ENCODE measurements at regions not wholly inside any gene's neighbourhood (a gene's known extent, or its start where the extent isn't known, plus 50 kb on each side); places are given as distances from the start of the nearest gene placed in this dataset.

GRCh38 chr5:39775797-39776365 lies 351.1 kb upstream of the DAB2 start:
- CTCF ChIA-PET = no interaction called here
- WGBS (ENCODE audit: missing lambda C conversion rate) = 58% methylated on average over 5 of the region's 5 CpGs

GRCh38 chr5:39775086-39775796 lies 350.5 kb upstream of the DAB2 start:
- Histone ChIP-seq H3K4me1 (peaks cover 16% of the 10 kb centered on the region; the same call in 2 of the 3 replicates), H3K27ac (peak overlapping the region in 1 of 2 experiments; percentile 61; a peak in 3 of 6 replicates), H3K9me3 (no peaks in the 10 kb centered on the region), H3K4me3 (no peak overlapping the region), H3K4me2 (peak overlapping the region; percentile 46)
- TF ChIP-seq POLR2A (IDR thresholded peaks at IDR 0.05; ENCODE audit: low read length) = no peak
- no peak for TF ChIP-seq KDM5A (IDR thresholded peaks at IDR 0.05)
- TF ChIP-seq FOSL2 (IDR thresholded peaks at IDR 0.05) = no peak
- peak; percentile 70 for TF ChIP-seq FOSL2 (CRISPR knock-in tag; IDR thresholded peaks at IDR 0.05)
- TF ChIP-seq JUNB (IDR thresholded peaks at IDR 0.05) = peak; percentile 55; the same call in 1 of the 2 replicates
- no peak for TF ChIP-seq RNF2 (IDR thresholded peaks at IDR 0.05; ENCODE audit: borderline replicate concordance, low read depth)
- TF ChIP-seq NFE2L2 (conservative IDR thresholded peaks at IDR 0.05; ENCODE audit: low read length) = no peak
- TF ChIP-seq RARB (CRISPR knock-in tag; IDR thresholded peaks at IDR 0.05) = no peak
- peak in 1 of 2 experiments; percentile 25; a peak in 1 of 4 replicates for TF ChIP-seq CEBPB (IDR thresholded peaks at IDR 0.05)
- ChIA-PET POLR2A (no interaction called here), CTCF (interaction anchor here (1.3 kb wide), 1 partner anchor 13 kb away, joined by 3 read pairs; no protein-coding TSS in a partner anchor)
- peak; percentile 6 to 60 for DNase-seq (ENCODE audit: low read depth in 1 of 2, low spot score in 1 of 2)
- no peak for FAIRE-seq
- 25% methylated on average over 2 of the region's 2 CpGs for WGBS (ENCODE audit: missing lambda C conversion rate)
- peak; percentile 76 to 81 for ATAC-seq

More at GRCh38 chr5:39775797-39776365, 351.1 kb upstream of the DAB2 start:
- Histone ChIP-seq H3K27ac (peak overlapping the region in 1 of 2 experiments; percentile 65; a peak in 3 of 6 replicates), H3K4me1 (peaks cover 16% of the 10 kb centered on the region; the same call in 2 of the 3 replicates), H3K4me2 (peak overlapping the region; percentile 46), H3K4me3 (no peak overlapping the region), H3K9me3 (no peaks in the 10 kb centered on the region)
- POLR2A ChIA-PET = interaction anchor here (0.6 kb wide), 1 partner anchor 976 kb away, joined by 3 read pairs; no protein-coding TSS in a partner anchor
- DNase-seq (ENCODE audit: low read depth in 1 of 2, low spot score in 1 of 2) (no peak), ATAC-seq (no peak), FAIRE-seq (no peak)
- TF ChIP-seq JUNB (IDR thresholded peaks at IDR 0.05) (0 out of 2 replicates have a peak, but pooled peaks have one; percentile 3), USF2 (IDR thresholded peaks at IDR 0.05) (no peak)

GRCh38 chr5:39774605-39775004 lies 349.8 kb upstream of the DAB2 start:
- Histone ChIP-seq H3K27ac (peak overlapping the region in 1 of 2 experiments; percentile 61; a peak in 3 of 6 replicates), H3K4me1 (peaks cover 16% of the 10 kb centered on the region; the same call in 2 of the 3 replicates), H3K9me3 (no peaks in the 10 kb centered on the region), H3K4me3 (no peak overlapping the region), H3K4me2 (peak overlapping the region; percentile 46; the same call in 1 of the 3 replicates)
- DNase-seq (ENCODE audit: low read depth in 1 of 2, low spot score in 1 of 2) (no peak), FAIRE-seq (no peak), ATAC-seq (no peak)
- CTCF ChIA-PET = interaction anchor here (1.3 kb wide), 1 partner anchor 12 kb away, joined by 3 read pairs; no protein-coding TSS in a partner anchor
- TF ChIP-seq GATA3 (IDR thresholded peaks at IDR 0.05; ENCODE audit: borderline replicate concordance) (no peak), ELK1 (IDR thresholded peaks at IDR 0.05; ENCODE audit: low read depth, low read length) (no peak), KDM5A (IDR thresholded peaks at IDR 0.05) (no peak), EHMT2 (IDR thresholded peaks at IDR 0.05; ENCODE audit: low read depth) (no peak), NPAS2 (CRISPR knock-in tag; IDR thresholded peaks at IDR 0.05; ENCODE audit: borderline replicate concordance) (no peak), ZC3H11A (IDR thresholded peaks at IDR 0.05) (no peak)
- POLR2A ChIA-PET = no interaction called here

GRCh38 chr5:39772307-39772706 lies 347.5 kb upstream of the DAB2 start:
- Histone ChIP-seq H3K4me3 (no peak overlapping the region), H3K27ac (0 out of 6 replicates have a peak overlapping the region, but pooled peaks of 1 of the 2 experiments have one; percentile 38), H3K9me3 (no peaks in the 10 kb centered on the region), H3K4me1 (peaks cover 16% of the 10 kb centered on the region; the same call in 2 of the 3 replicates), H3K4me2 (no peak overlapping the region)
- WGBS (ENCODE audit: missing lambda C conversion rate) = 52% methylated on average over 2 of the region's 2 CpGs
- POLR2A ChIA-PET = no interaction called here
- FAIRE-seq = no peak
- no peak for ATAC-seq
- DNase-seq (ENCODE audit: low read depth in 1 of 2, low spot score in 1 of 2) = no peak
- CTCF ChIA-PET = interaction anchor here (1.8 kb wide), 1 partner anchor 16 kb away, joined by 4 read pairs; no protein-coding TSS in a partner anchor
- TF ChIP-seq KDM1A (IDR thresholded peaks at IDR 0.05; ENCODE audit: low read depth) = no peak
- TF ChIP-seq NPAS2 (CRISPR knock-in tag; IDR thresholded peaks at IDR 0.05; ENCODE audit: borderline replicate concordance) = no peak
- TF ChIP-seq ZC3H11A (IDR thresholded peaks at IDR 0.05) = no peak
- no peak for TF ChIP-seq HMGXB4 (CRISPR knock-in tag; IDR thresholded peaks at IDR 0.05; ENCODE audit: borderline replicate concordance)
- TF ChIP-seq ATOH8 (CRISPR knock-in tag; IDR thresholded peaks at IDR 0.05; ENCODE audit: low read depth) = no peak
- no peak for TF ChIP-seq USF2 (IDR thresholded peaks at IDR 0.05)
- no peak for TF ChIP-seq EP300 (IDR thresholded peaks at IDR 0.05)
- no peak for TF ChIP-seq EHMT2 (IDR thresholded peaks at IDR 0.05; ENCODE audit: low read depth)
- TF ChIP-seq MAFK (IDR thresholded peaks at IDR 0.05; ENCODE audit: partially characterized antibody) = no peak
- no peak for TF ChIP-seq PBX3 (IDR thresholded peaks at IDR 0.05)
